ENCODE measurements at regions not wholly inside any gene's neighbourhood (a gene's known extent, or its start where the extent isn't known, plus 50 kb on each side); places are given as distances from the start of the nearest gene placed in this dataset.
"Not testable (repeated sequence)": the region's sequence is repeated elsewhere in the genome, so short reads cannot be mapped to it uniquely, and the experiment has no call there.

DNA sequence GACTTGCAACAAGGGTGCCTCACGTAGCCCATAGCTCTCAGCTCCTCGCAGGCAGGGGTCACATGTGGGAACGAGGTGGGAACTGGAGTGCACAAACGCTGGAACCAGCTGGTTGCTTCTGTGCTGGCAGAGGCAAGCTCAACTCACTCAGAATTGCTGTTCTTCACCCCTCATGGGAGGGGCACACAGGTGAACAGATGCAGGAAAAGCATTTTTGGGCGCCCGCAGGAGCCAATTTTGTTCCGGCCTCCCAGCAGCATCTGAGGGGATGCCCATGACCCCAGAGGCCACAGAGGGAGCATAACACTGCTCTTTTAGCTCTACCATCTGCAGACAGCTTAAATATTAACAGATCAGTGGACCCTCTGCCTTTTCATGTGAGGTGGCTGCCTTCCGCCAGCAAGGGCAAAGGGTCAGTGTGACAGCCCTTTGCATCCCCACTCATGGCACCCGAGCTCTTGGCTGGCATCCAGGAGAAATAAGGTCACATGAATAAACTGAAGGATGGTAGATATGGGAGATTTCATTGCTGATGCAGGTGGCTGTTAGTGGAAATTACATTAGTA is 196.2 kb downstream of the SLCO4C1 start:
- Mint-ChIP-seq H3K27ac (peak overlapping the region in 1 of 3 experiments; percentile 16), H3K9me3 (peaks cover 3% of the 10 kb centered on the region), H3K4me3 (no peak overlapping the region), H3K36me3 (ENCODE audit: low read depth) (no peaks in the 10 kb centered on the region), H3K4me1 (no peaks in the 10 kb centered on the region), H3K27me3 (ENCODE audit: low read depth) (no peaks in the 10 kb centered on the region)
- TF ChIP-seq, protein P1, sequence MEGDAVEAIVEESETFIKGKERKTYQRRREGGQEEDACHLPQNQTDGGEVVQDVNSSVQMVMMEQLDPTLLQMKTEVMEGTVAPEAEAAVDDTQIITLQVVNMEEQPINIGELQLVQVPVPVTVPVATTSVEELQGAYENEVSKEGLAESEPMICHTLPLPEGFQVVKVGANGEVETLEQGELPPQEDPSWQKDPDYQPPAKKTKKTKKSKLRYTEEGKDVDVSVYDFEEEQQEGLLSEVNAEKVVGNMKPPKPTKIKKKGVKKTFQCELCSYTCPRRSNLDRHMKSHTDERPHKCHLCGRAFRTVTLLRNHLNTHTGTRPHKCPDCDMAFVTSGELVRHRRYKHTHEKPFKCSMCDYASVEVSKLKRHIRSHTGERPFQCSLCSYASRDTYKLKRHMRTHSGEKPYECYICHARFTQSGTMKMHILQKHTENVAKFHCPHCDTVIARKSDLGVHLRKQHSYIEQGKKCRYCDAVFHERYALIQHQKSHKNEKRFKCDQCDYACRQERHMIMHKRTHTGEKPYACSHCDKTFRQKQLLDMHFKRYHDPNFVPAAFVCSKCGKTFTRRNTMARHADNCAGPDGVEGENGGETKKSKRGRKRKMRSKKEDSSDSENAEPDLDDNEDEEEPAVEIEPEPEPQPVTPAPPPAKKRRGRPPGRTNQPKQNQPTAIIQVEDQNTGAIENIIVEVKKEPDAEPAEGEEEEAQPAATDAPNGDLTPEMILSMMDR (IDR thresholded peaks at IDR 0.05; ENCODE audit: unreplicated experiment in 3 of 3): no peak

DNA sequence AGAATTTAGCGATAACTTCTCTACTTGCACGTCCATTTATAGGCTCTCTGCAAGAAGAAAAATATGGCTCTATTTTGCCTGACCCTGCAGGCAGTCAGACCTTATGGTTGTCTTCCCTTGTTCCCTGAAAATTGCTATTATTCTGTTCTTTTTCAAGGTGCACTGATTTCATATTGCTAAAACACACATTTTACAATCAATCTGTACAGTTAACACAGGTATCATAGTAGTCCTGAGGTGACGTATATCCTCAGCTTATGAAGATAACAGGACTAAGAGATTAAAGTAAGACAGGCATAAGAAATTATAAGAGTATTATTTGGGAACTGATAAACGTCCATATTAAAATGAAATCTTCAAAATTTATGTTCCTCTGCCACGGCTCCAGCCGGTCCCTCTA is 197.0 kb downstream of the SLCO4C1 start:
- not testable (repeated sequence) for H3K27ac Mint-ChIP-seq; H3K9me3 Mint-ChIP-seq; H3K36me3 Mint-ChIP-seq (ENCODE audit: low read depth); H3K4me3 Mint-ChIP-seq; H3K27me3 Mint-ChIP-seq (ENCODE audit: low read depth); H3K4me1 Mint-ChIP-seq

DNA sequence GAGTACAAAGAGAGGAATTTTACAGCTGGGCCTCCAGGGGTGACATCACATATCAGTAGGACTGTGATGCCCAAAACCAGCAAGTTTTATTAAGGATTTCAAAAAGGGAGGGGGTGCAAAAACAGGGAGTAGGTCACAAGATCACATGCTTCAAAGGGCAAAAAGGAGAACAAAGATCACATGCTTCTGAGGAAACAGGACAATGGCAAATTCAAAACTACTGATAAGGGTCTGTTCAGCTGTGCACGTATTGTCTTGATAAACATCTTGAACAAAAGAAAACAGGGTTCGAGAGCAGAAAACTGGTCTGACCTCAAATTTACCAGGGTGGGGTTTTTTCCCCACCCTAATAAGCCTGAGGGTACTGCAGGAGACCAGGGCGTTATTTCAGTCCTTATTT is 197.5 kb downstream of the SLCO4C1 start:
- not testable (repeated sequence) for H3K36me3 Mint-ChIP-seq (ENCODE audit: low read depth); H3K4me1 Mint-ChIP-seq; H3K4me3 Mint-ChIP-seq; H3K9me3 Mint-ChIP-seq; H3K27me3 Mint-ChIP-seq (ENCODE audit: low read depth); H3K27ac Mint-ChIP-seq

DNA sequence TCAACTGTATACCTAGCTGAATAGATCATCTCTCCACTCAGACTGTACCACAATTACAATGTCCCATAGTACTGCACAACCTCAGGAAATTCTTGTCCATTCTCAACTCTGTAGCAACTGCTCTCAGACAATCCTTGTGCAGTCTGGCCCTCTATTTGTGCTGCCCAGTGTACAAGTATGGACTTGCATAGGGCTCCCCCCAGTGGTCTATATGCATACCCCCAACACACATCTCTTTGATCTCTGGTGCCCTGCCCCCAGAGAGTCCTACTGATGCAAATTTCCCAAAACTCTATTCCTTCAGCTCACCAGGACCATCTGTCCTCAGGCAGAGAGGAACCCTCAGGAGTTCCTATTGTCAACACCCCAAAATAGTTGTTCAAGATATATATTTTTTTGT is 205.3 kb downstream of the SLCO4C1 start:
- TF ChIP-seq, protein P1 (IDR thresholded peaks at IDR 0.05; ENCODE audit: unreplicated experiment in 3 of 3): peak in 1 of 3 experiments; percentile 27
- no peaks in the 10 kb centered on the region for H3K27me3 Mint-ChIP-seq (ENCODE audit: low read depth)

DNA sequence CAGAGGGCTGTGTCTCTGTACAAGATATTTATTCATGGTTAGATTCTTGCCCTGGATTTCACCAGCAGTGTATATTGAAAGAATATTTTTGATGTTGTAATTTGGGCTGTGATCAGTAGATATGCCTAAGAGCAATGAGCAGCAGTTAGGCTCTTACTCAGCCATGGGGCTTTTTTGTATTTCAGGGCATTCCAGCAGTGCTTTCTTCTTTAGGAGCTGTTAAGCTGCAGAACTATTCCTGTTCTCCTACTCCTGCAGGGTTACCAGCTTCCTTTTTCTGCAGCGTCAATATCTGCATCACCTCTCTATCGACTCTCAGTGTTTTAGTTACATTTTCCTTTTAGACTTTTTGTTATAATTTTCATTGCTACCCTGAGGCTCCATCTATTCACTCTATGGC is 206.2 kb downstream of the SLCO4C1 start:
- H3K36me3 Mint-ChIP-seq (ENCODE audit: low read depth): no peaks in the 10 kb centered on the region
- TF ChIP-seq, protein P1 (IDR thresholded peaks at IDR 0.05; ENCODE audit: unreplicated experiment in 3 of 3): no peak
- H3K27me3 Mint-ChIP-seq (ENCODE audit: low read depth): no peaks in the 10 kb centered on the region
- H3K4me1 Mint-ChIP-seq: no peaks in the 10 kb centered on the region
- H3K9me3 Mint-ChIP-seq: peaks cover 2% of the 10 kb centered on the region
- H3K4me3 Mint-ChIP-seq: no peak overlapping the region
- no peak overlapping the region for H3K27ac Mint-ChIP-seq

More for the DNA sequence above, 205.3 kb downstream of the SLCO4C1 start:
- Mint-ChIP-seq H3K27ac (no peak overlapping the region), H3K36me3 (ENCODE audit: low read depth) (no peaks in the 10 kb centered on the region), H3K4me1 (no peaks in the 10 kb centered on the region), H3K9me3 (peaks cover 2% of the 10 kb centered on the region), H3K4me3 (no peak overlapping the region)

DNA sequence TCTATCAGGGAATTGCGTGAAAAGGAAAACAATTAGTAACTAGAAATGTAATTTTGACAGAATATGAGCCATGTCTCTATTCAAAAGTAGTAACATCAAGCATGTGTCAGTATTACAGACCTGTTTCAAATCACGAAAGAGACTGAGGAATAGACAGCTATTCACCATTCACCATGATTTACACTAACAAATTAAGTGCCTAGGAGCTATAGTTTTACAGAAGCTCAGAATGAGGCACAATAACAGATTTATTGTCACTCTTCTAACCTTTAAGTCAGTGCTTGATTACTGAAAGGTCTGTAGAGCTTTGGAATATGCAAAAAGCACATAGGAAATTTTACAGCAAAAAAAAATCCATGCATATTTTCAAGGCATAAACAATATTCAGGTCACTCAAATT is 208.2 kb downstream of the SLCO4C1 start:
- no peaks in the 10 kb centered on the region for H3K36me3 Mint-ChIP-seq (ENCODE audit: low read depth)
- no peak overlapping the region for H3K27ac Mint-ChIP-seq
- no peak overlapping the region for H3K4me3 Mint-ChIP-seq

DNA sequence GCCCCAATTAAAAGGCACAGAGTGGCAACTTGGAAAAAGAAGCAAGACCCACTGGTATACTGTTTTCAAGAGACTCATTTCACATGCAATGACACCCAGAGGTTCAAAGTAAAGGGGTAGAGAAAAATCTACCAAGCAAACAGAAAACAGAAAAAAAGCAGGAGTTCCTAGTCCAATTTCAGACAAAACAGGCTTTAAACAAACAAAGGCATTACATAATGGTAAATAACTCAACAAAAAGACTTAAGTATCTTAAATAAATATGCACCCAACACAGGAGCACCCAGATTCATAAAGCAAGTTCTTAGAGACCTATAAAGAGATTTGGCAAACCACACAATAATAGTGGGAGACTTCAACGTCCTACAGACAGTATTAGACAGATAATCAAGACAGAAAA is 215.8 kb downstream of the SLCO4C1 start:
- TF ChIP-seq, protein P1 (IDR thresholded peaks at IDR 0.05; ENCODE audit: unreplicated experiment in 3 of 3): no peak
- no peaks in the 10 kb centered on the region for H3K36me3 Mint-ChIP-seq (ENCODE audit: low read depth)
- no peaks in the 10 kb centered on the region for H3K27me3 Mint-ChIP-seq (ENCODE audit: low read depth)
- no peaks in the 10 kb centered on the region for H3K4me1 Mint-ChIP-seq
- H3K27ac Mint-ChIP-seq: no peak overlapping the region
- no peak overlapping the region for H3K4me3 Mint-ChIP-seq
- peaks cover 8% of the 10 kb centered on the region for H3K9me3 Mint-ChIP-seq

More for the DNA sequence above, 208.2 kb downstream of the SLCO4C1 start:
- Mint-ChIP-seq H3K9me3 (peaks cover 2% of the 10 kb centered on the region), H3K27me3 (ENCODE audit: low read depth) (no peaks in the 10 kb centered on the region), H3K4me1 (no peaks in the 10 kb centered on the region)
- TF ChIP-seq, protein P1 (IDR thresholded peaks at IDR 0.05; ENCODE audit: unreplicated experiment in 3 of 3): no peak
